Ovary (tissue), 7 donors: ENCODE measurements at regions not wholly inside any gene's neighbourhood (a gene's known extent, or its start where the extent isn't known, plus 50 kb on each side); places are given as distances from the start of the nearest gene placed in this dataset.

Source experiments
- DNase-seq, 5 donors: peaks; one replicate each; pipeline ENCODE4 v3.0.0-alpha.2; 2019 to 2020
- H3K27ac ChIP-seq, 2 donors: fragments of 200-600 bp; one replicate each; pipeline versions ENCODE4 v1.5.1 to v1.8.0; 2019 to 2022
- H3K27me3 ChIP-seq: fragments of 200-600 bp; one replicate; pipeline ENCODE4 v1.8.0; 2022
- H3K36me3 ChIP-seq: fragments of 200-600 bp; sonication (generic); one replicate; pipeline ENCODE4 v1.5.1; 2019
- H3K4me1 ChIP-seq: one replicate; pipeline ENCODE4 v1.8.1; 2013; ENCODE audit warnings: mild to moderate bottlenecking, moderate library complexity; ENCODE audit not compliant: insufficient read depth
- H3K4me3 ChIP-seq: fragments of 200-600 bp; sonication (generic); one replicate; pipeline ENCODE4 v1.5.1; 2017
- H3K9me3 ChIP-seq, 2 donors: fragments of 200-600 bp in 1 of 2; sonication (generic) in 1 of 2; one replicate each; pipeline versions ENCODE4 v1.5.1 to v1.8.1; 2013 to 2019; ENCODE audit warnings: mild to moderate bottlenecking in 1 of 2, moderate library complexity in 1 of 2
- CTCF ChIP-seq, 3 donors: fragments of 450-650 bp in 2 of 3; fragments of 200-600 bp in 1 of 3; IDR thresholded peaks; one replicate each; pipeline versions ENCODE4 v1.5.1 to v1.8.0; 2016 to 2022; ENCODE audit warnings: antibody characterized with exemption in 3 of 3, mild to moderate bottlenecking in 1 of 3
- EP300 ChIP-seq: sonication (generic); formaldehyde crosslinking; IDR thresholded peaks from one replicate; pipeline ENCODE4 v1.6.1; 2017; ENCODE audit warnings: antibody characterized with exemption
- POLR2A ChIP-seq: fragments of 450-650 bp; IDR thresholded peaks from one replicate; pipeline ENCODE4 v1.6.1; 2017; ENCODE audit warnings: antibody characterized with exemption, mild to moderate bottlenecking, moderate library complexity
- WGBS, 3 donors: extraction: QIAGEN DNeasy Blood & Tissue Kit in 1 of 3; methylation state at CpG; one replicate each; pipeline versions ENCODE4 v1.1.5 to v1.1.7; 2013 to 2017; 5-methylcytosine and 5-hydroxymethylcytosine counted together
- intact Hi-C, 4 donors: fragments of 100-400 bp; cut with DNase I; formaldehyde crosslinking; loops; one replicate each; pipeline versions ENCODE4 v1.11.0 to v1.15.1; 2022 to 2023
- donor health status: DM: no; HTN: no; CAD: no; lungs with moderate emphysema.
- donor health status: DM: no; HTN: no; CAD: no.
- donor health status: Bipolar disorder and iron deficiency.
- donor health status: DM: no; HTN: no; CAD: no.
- donor health status: DM: yes; HTN: yes; CAD: no.

GRCh38 chr12:131477613-131478012, 233.3 kb upstream of the SFSWAP start:
- DNase-seq, result no peak
- TF ChIP-seq CTCF (IDR thresholded peaks at IDR 0.05), result no peak
- TF ChIP-seq POLR2A, result no peak
- no peak for TF ChIP-seq EP300
- intact Hi-C loops, result no loop called here
- Histone ChIP-seq H3K27ac (no peak overlapping the region), H3K36me3 (no peaks in the 10 kb centered on the region), H3K9me3 (no peaks in the 10 kb centered on the region), H3K27me3 (no peaks in the 10 kb centered on the region), H3K4me3 (no peak overlapping the region), H3K4me1 (no peaks in the 10 kb centered on the region)
- 92 to 96% (median 93%) methylated on average over 2 of the region's 2 CpGs for WGBS, 3 donors

- intact Hi-C loops, result no loop called here
- Histone ChIP-seq H3K4me1 (no peaks in the 10 kb centered on the region), H3K4me3 (no peak overlapping the region), H3K36me3 (no peaks in the 10 kb centered on the region), H3K27ac (no peak overlapping the region), H3K9me3 (no peaks in the 10 kb centered on the region), H3K27me3 (no peaks in the 10 kb centered on the region)
- TF ChIP-seq POLR2A (no peak), EP300 (no peak), CTCF (IDR thresholded peaks at IDR 0.05) (no peak)
- 73 to 78% (median 74%) methylated on average over 3 of the region's 3 CpGs for WGBS, 3 donors
- DNase-seq, result no peak
Measured at GRCh38 chr12:131478468-131478867, 232.4 kb upstream of the SFSWAP start.

- Histone ChIP-seq H3K4me3 (no peak overlapping the region), H3K9me3 (no peaks in the 10 kb centered on the region), H3K27me3 (no peaks in the 10 kb centered on the region), H3K27ac (no peak overlapping the region), H3K4me1 (no peaks in the 10 kb centered on the region), H3K36me3 (no peaks in the 10 kb centered on the region)
- TF ChIP-seq POLR2A (no peak), CTCF (IDR thresholded peaks at IDR 0.05) (no peak), EP300 (no peak)
- no peak for DNase-seq
- 72 to 76% (median 76%) methylated on average over 6 of the region's 6 CpGs for WGBS, 3 donors
- intact Hi-C loops, result no loop called here
Measured at GRCh38 chr12:131482199-131482598, 228.7 kb upstream of the SFSWAP start.

- intact Hi-C loops, result no loop called here
- 86 to 89% (median 87%) methylated on average over 9 of the region's 9 CpGs for WGBS, 3 donors
Measured at GRCh38 chr12:131482686-131483085, 228.2 kb upstream of the SFSWAP start.

More at GRCh38 chr12:131482686-131483085, 228.2 kb upstream of the SFSWAP start:
- no peak overlapping the region for H3K4me3 ChIP-seq
- no peak for DNase-seq
- H3K27ac ChIP-seq, result no peak overlapping the region
- no peaks in the 10 kb centered on the region for H3K27me3 ChIP-seq
- TF ChIP-seq CTCF (IDR thresholded peaks at IDR 0.05) (no peak), EP300 (no peak), POLR2A (no peak)
- H3K9me3 ChIP-seq, result no peaks in the 10 kb centered on the region
- no peaks in the 10 kb centered on the region for H3K4me1 ChIP-seq
- H3K36me3 ChIP-seq, result no peaks in the 10 kb centered on the region
